ENCODE measurements at regions not wholly inside any gene's neighbourhood (a gene's known extent, or its start where the extent isn't known, plus 50 kb on each side); places are given as distances from the start of the nearest gene placed in this dataset.

DNA sequence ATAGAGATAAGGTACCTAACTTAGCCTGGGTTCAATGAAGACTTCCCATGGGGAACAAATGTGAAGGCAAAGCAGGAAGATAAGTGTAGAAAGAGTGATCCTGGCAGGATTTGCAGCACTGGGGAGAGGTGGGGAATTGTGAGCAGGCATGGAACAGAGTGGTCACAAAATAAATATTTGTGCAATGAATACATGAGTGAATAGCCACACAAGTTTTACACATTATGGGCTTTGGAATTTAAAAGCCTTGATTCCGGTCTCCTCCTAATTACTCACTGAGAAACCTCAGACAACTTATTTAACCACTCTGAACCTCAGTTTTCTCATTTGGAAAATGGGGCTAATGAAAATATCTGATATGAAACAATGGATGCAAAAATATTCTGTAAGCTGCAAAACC lies 148.3 kb downstream of the ELAVL4 start:
- ChIA-PET CTCF (interaction anchor here (3.8 kb wide), 1 partner anchor 16 kb away, joined by 17 read pairs; no protein-coding TSS in a partner anchor), POLR2A (no interaction called here)
- no peak for DNase-seq (ENCODE audit: extremely low spot score)
- TF ChIP-seq, protein P1, sequence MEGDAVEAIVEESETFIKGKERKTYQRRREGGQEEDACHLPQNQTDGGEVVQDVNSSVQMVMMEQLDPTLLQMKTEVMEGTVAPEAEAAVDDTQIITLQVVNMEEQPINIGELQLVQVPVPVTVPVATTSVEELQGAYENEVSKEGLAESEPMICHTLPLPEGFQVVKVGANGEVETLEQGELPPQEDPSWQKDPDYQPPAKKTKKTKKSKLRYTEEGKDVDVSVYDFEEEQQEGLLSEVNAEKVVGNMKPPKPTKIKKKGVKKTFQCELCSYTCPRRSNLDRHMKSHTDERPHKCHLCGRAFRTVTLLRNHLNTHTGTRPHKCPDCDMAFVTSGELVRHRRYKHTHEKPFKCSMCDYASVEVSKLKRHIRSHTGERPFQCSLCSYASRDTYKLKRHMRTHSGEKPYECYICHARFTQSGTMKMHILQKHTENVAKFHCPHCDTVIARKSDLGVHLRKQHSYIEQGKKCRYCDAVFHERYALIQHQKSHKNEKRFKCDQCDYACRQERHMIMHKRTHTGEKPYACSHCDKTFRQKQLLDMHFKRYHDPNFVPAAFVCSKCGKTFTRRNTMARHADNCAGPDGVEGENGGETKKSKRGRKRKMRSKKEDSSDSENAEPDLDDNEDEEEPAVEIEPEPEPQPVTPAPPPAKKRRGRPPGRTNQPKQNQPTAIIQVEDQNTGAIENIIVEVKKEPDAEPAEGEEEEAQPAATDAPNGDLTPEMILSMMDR (IDR thresholded peaks at IDR 0.05; ENCODE audit: control extremely low read depth, extremely low read depth, low read depth, missing control alignments): no peak
